ENCODE measurements at regions not wholly inside any gene's neighbourhood (a gene's known extent, or its start where the extent isn't known, plus 50 kb on each side); places are given as distances from the start of the nearest gene placed in this dataset.
"Not testable (repeated sequence)": the region's sequence is repeated elsewhere in the genome, so short reads cannot be mapped to it uniquely, and the experiment has no call there.

DNA sequence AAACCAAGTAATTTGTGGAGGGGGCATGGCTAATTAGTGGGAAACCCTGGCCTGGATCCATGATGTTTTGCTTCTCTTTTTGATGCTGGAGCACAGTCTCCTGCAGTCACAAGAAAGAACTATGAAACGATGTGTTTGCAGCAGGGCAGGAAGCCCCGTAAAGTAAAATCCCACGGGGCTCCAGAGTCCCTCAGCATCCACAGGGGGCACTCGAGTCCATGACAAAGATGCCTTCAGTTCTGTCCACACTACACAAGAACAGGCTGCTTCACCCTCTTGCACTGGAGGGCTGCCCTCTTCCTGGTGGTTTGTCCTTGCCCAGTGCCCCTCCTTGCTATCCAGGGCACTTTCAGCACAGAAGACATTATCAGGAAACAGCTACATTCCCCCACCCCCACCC lies 475.1 kb downstream of the TUBA3C start:
- H3K27me3 ChIP-seq; DNase-seq; H3K4me1 ChIP-seq; ATAC-seq; H3K27ac ChIP-seq; H3K9me3 ChIP-seq; H3K4me3 ChIP-seq; intact Hi-C loops (cut with DNase I); H3K36me3 ChIP-seq: not testable (repeated sequence)
- TF ChIP-seq, protein P1, sequence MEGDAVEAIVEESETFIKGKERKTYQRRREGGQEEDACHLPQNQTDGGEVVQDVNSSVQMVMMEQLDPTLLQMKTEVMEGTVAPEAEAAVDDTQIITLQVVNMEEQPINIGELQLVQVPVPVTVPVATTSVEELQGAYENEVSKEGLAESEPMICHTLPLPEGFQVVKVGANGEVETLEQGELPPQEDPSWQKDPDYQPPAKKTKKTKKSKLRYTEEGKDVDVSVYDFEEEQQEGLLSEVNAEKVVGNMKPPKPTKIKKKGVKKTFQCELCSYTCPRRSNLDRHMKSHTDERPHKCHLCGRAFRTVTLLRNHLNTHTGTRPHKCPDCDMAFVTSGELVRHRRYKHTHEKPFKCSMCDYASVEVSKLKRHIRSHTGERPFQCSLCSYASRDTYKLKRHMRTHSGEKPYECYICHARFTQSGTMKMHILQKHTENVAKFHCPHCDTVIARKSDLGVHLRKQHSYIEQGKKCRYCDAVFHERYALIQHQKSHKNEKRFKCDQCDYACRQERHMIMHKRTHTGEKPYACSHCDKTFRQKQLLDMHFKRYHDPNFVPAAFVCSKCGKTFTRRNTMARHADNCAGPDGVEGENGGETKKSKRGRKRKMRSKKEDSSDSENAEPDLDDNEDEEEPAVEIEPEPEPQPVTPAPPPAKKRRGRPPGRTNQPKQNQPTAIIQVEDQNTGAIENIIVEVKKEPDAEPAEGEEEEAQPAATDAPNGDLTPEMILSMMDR (IDR thresholded peaks at IDR 0.05) = peak in 1 of 9 donors; percentile 34
- WGBS, 2 donors = 39 to 47% methylated on average over 4 of the region's 4 CpGs

DNA sequence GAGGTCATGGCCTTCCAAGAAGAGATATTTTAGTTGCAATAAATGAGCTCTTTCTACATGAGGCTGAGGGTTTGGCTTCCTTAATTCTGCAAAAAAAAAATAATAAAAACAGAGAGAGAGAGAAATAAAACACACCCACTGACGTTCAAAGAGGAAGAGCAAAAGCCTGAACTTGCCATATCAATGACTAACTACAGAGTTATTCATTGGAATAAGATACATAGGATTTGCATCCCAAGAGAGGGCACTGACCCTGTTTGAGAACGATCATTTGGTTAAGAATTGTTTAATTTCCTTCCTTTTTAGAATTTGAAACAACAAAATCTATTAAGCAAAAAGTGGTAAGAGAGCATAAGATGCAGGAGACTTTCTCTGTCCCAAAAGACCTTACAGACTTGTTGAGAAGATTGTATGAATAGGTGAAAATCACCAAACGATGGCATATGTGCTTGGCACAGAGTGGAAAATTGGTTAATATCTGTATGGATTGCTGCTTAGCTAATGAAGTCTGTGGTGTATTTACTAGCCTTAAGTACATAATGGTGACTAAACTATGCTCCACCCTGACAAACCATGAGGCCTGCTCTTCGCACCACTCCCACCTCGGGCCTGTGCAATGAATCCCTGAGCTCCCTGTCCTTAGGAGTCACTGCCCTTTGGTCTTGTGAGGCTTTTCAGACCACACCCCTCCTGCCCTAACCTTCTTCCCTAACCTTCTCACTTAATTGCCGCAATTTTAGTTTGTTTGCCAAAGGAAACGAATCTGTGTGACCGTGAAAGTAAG lies 479.0 kb downstream of the TUBA3C start:
- ATAC-seq; H3K27ac ChIP-seq; H3K27me3 ChIP-seq; H3K4me3 ChIP-seq; H3K9me3 ChIP-seq; H3K4me1 ChIP-seq; intact Hi-C loops (cut with DNase I); DNase-seq; H3K36me3 ChIP-seq: not testable (repeated sequence)
- 57 to 62% methylated on average over 8 of the region's 8 CpGs for WGBS, 2 donors

DNA sequence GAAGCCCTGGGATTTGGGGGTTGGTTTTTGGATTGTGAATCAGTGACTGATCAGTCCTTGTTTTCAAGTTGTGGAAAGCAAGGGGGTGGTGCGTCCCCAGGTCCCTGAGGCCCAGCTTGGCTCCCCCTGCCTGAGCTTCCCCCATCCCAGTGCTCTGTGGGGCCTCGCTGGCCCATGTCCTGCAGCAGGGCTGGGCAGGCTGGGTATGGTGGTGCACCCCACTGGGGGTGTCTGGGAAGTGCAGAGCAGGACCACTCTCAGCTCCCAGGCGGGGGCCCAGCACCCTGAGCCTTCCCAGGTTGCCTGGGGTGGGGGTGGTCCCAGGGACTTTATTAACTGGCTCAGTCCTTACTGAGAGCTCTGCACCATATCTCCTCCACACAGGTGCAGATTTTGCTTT lies 483.3 kb downstream of the TUBA3C start:
- 50 to 54% methylated on average over 3 of the region's 3 CpGs for WGBS, 2 donors
- DNase-seq; H3K4me1 ChIP-seq; H3K9me3 ChIP-seq; H3K4me3 ChIP-seq; H3K36me3 ChIP-seq; ATAC-seq; H3K27me3 ChIP-seq; H3K27ac ChIP-seq; intact Hi-C loops (cut with DNase I): not testable (repeated sequence)

DNA sequence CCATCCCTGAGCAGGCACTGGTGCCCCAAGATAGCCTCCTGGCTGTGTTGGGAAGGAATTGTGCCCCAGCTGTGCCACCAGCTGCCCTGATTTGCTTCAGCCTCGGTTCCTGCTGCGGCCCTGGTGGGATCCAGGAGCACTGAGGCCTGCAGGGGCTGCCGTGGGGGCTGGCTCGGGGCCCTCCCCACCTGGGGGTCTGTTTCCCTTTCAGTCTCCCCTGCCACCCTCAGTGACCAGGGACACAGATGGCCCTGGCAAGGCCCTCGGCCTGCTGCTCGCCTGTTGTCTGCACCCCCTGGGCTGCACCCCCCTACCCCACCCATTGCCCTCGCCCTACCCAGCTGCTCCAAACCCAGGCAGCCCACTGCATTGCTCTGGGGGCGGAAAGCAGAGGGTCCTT lies 483.8 kb downstream of the TUBA3C start:
- ATAC-seq; H3K9me3 ChIP-seq; H3K27ac ChIP-seq; H3K4me1 ChIP-seq; DNase-seq; H3K36me3 ChIP-seq; H3K4me3 ChIP-seq; H3K27me3 ChIP-seq; intact Hi-C loops (cut with DNase I): not testable (repeated sequence)
- WGBS, 2 donors = 60 to 62% methylated on average over 8 of the region's 8 CpGs

DNA sequence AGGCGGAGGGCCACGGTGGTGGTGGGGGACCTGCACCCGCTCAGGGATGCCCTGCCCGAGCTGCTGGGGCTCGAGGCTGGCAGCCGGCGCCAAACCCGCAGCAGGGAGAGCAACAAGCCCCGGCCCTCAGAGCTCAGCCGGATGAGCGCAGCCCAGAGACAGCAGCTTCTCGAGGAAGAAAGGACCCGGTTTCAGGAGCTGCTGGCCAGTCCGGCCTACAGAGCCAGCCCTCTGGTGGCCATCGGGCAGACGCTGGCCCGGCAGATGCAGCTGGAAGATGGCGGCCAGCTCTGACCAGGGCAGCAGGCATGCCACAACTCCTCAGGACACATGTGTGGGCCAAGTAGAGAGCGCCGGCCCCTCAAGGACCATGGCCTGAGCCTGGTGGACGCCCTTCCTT lies 484.4 kb downstream of the TUBA3C start:
- H3K4me3 ChIP-seq; intact Hi-C loops (cut with DNase I); ATAC-seq; H3K36me3 ChIP-seq; H3K27ac ChIP-seq; H3K9me3 ChIP-seq; H3K4me1 ChIP-seq; H3K27me3 ChIP-seq; DNase-seq: not testable (repeated sequence)
- 88 to 90% methylated on average over 21 of the region's 21 CpGs for WGBS, 2 donors

DNA sequence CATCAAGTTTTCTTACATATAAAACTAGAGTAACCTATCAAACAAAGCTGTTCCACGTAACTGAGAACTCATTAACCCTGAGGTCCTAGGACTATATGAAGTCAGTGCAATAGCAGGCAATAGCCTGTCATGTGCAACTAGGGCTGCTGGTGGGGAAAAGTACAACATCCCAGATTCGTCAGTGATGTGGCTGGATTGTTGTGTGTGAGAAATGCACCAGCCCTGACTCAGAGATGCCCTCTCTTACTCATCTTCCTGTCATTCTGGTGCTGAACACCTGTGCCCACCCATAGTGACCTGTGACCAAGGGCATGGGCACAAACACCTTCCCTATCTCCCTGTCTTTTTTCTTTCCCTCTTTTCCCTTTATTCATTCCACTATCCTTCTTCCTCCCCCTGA lies 504.2 kb downstream of the TUBA3C start:
- H3K27ac ChIP-seq; H3K4me3 ChIP-seq; H3K27me3 ChIP-seq; H3K9me3 ChIP-seq; intact Hi-C loops (cut with DNase I); H3K4me1 ChIP-seq; H3K36me3 ChIP-seq; DNase-seq; ATAC-seq: not testable (repeated sequence)
- 37 to 43% methylated on average over 2 of the region's 2 CpGs for WGBS, 2 donors

DNA sequence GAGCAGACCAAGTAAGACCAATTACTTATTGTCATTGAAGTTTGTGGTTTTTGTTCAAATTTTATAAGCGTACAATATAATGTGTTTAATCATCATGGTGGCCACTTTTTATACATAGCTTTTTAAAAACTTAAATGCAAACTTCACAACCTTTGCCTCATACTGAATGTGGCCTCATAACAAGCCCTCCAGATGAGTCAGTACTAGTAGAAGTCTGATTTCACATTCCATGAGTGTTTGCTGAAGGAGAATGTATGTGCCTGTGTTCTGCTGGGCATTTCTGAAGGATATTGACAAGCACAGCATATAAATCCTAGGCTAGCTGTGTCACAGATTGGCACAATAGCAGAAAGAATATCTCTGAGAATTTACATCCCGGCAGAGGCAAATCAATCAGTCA lies 506.4 kb downstream of the TUBA3C start:
- DNase-seq; H3K9me3 ChIP-seq; H3K27ac ChIP-seq; ATAC-seq; H3K27me3 ChIP-seq; H3K4me3 ChIP-seq; intact Hi-C loops (cut with DNase I); H3K36me3 ChIP-seq; H3K4me1 ChIP-seq: not testable (repeated sequence)
- 65 to 79% methylated on average over 2 of the region's 2 CpGs for WGBS, 2 donors

DNA sequence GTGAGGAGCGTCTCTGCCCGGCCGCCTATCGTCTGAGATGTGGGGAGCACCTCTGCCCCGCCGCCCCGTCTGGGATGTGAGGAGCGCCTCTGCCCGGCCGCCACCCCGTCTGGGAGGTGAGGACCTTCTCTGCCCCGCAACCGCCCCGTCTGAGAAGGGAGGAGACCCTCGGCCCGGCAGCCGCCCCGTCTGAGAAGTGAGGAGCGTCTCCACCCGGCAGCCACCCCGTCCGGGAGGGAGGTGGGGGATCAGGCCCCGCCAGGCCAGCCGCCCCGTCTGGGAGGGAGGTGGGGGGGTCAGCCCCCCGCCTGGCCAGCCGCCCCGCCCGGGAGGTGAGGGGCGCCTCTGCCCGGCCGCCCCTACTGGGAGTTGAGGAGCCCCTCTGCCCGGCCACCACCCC lies 507.8 kb downstream of the TUBA3C start:
- H3K4me3 ChIP-seq; ATAC-seq; H3K9me3 ChIP-seq; intact Hi-C loops (cut with DNase I); H3K27me3 ChIP-seq; H3K27ac ChIP-seq; H3K4me1 ChIP-seq; H3K36me3 ChIP-seq; DNase-seq: not testable (repeated sequence)
- WGBS, 2 donors = 90 to 91% methylated on average over 19 to 27 of the region's 33 CpGs

DNA sequence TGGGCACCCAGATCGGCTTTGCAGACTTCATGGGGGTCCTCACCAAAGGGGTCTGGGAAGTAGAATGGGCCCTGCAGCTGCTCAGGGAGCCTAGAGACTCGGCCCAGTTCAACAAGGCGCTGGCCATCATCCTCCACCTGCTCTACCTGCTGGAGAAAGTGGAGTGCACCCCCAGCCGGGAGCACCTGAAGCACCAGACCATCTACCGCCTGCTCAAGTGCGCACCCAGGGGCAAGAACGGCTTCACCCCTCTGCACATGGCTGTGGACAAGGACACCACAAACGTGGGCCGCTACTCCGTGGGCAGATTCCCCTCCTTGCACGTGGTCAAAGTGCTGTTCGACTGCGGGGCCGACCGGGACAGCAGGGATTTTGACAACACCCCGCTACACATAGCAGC lies 515.0 kb downstream of the TUBA3C start:
- intact Hi-C loops (cut with DNase I); ATAC-seq; H3K36me3 ChIP-seq; H3K4me3 ChIP-seq; H3K27me3 ChIP-seq; H3K27ac ChIP-seq; H3K4me1 ChIP-seq; DNase-seq; H3K9me3 ChIP-seq: not testable (repeated sequence)
- WGBS, 2 donors = 85 to 90% methylated on average over 12 to 16 of the region's 16 CpGs

DNA sequence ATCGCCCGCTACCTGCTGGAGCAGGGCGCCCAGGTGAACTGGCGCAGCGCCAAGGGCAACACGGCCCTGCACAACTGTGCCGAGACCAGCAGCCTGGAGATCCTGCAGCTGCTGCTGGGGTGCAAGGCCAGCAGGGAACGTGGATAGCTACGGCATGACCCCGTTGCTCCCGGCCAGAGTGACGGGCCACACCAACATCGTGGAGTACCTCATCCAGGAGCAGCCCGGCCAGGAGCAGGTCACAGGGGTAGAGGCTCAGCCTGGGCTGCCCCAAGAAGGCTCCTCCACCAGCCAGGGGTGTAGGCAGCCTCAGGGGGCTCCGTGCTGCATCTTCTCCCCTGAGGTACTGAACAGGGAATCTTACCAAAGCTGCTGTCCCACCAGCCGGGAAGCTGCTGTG lies 515.9 kb downstream of the TUBA3C start:
- intact Hi-C loops (cut with DNase I) = not testable (repeated sequence)
- 85 to 89% methylated on average over 10 to 11 of the region's 16 CpGs for WGBS, 2 donors

DNA sequence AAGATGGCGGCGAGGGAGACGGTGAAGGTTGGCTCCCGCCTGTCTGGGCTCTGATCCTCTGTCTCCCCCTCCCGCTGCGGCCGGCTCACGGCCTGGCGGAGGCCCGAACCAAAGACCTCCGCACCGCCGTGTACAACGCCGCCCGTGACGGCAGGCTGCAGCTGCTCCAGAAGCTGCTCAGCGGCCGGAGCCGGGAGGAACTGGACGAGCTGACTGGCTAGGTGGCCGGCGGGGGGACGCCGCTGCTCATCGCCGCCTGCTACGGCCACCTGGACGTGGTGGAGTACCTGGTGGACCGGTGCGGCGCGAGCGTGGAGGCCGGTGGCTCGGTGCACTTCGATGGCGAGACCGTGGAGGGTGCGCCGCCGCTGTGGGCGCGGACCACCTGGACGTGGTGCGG lies 516.5 kb downstream of the TUBA3C start:
- H3K27me3 ChIP-seq; H3K4me3 ChIP-seq; H3K4me1 ChIP-seq; intact Hi-C loops (cut with DNase I); ATAC-seq; H3K27ac ChIP-seq; H3K9me3 ChIP-seq; H3K36me3 ChIP-seq; DNase-seq: not testable (repeated sequence)
- 81 to 83% methylated on average over 34 to 46 of the region's 46 CpGs for WGBS, 2 donors

More for the DNA sequence above, 515.9 kb downstream of the TUBA3C start:
- ATAC-seq, H3K36me3 ChIP-seq, H3K27me3 ChIP-seq, H3K27ac ChIP-seq, H3K4me3 ChIP-seq, DNase-seq, H3K9me3 ChIP-seq, H3K4me1 ChIP-seq: not testable (repeated sequence)
